Neural progenitor cell (in vitro differentiated cells): ENCODE measurements at regions not wholly inside any gene's neighbourhood (a gene's known extent, or its start where the extent isn't known, plus 50 kb on each side); places are given as distances from the start of the nearest gene placed in this dataset.

Experiments
- DNase-seq: peaks from one replicate; pipeline ENCODE4 v3.0.0-alpha.2; 2016; ENCODE audit warnings: low spot score
- H2AFZ ChIP-seq: fragments of 200-600 bp; sonication (generic); replicated peaks from 2 replicates; pipeline ENCODE4 v1.6.1; 2016; ENCODE audit warnings: antibody characterized with exemption
- H3F3A ChIP-seq: fragments of 200-600 bp; sonication (generic); 2 replicates; pipeline ENCODE4 v1.6.1; 2016; ENCODE audit warnings: antibody characterized with exemption, low read depth
- H3K27ac ChIP-seq: fragments of 200-600 bp; sonication (generic); 2 replicates; pipeline ENCODE4 v1.5.1; 2016; ENCODE audit warnings: mild to moderate bottlenecking
- H3K27me3 ChIP-seq: fragments of 200-600 bp; sonication (generic); 2 replicates; pipeline ENCODE4 v1.6.1; 2016; ENCODE audit warnings: mild to moderate bottlenecking, moderate library complexity
- H3K36me3 ChIP-seq: fragments of 200-600 bp; sonication (generic); 2 replicates; pipeline ENCODE4 v1.5.1; 2016
- H3K4me1 ChIP-seq: fragments of 200-600 bp; sonication (generic); 2 replicates; pipeline ENCODE4 v1.6.1; 2016; ENCODE audit warnings: mixed run types
- H3K4me2 ChIP-seq: fragments of 200-600 bp; sonication (generic); 2 replicates; pipeline ENCODE4 v1.6.1; 2016
- H3K4me3 ChIP-seq: fragments of 200-600 bp; sonication (generic); 2 replicates; pipeline ENCODE4 v1.5.1; 2016
- H3K79me2 ChIP-seq: fragments of 200-600 bp; sonication (generic); 2 replicates; pipeline ENCODE4 v1.6.1; 2016; ENCODE audit warnings: low read depth
- H3K9ac ChIP-seq: fragments of 200-600 bp; sonication (generic); 2 replicates; pipeline ENCODE4 v1.6.1; 2016
- H3K9me3 ChIP-seq: fragments of 200-600 bp; sonication (generic); 2 replicates; pipeline ENCODE4 v1.5.1; 2016; ENCODE audit warnings: low read depth
- H4K20me1 ChIP-seq: fragments of 200-600 bp; sonication (generic); 2 replicates; pipeline ENCODE4 v1.6.1; 2016; ENCODE audit warnings: low read depth
- H3K27ac Mint-ChIP-seq: 3 replicates; pipeline ENCODE4 v1.8.0; 2021; ENCODE audit warnings: mixed read lengths
- H3K27me3 Mint-ChIP-seq: 2 replicates; pipeline ENCODE4 v1.8.0; 2022; ENCODE audit warnings: low read depth, mild to moderate bottlenecking, inconsistent platforms, moderate library complexity, mixed read lengths; ENCODE audit not compliant: insufficient read depth
- H3K36me3 Mint-ChIP-seq: 3 replicates; pipeline ENCODE4 v1.8.0; 2021; ENCODE audit warnings: mixed read lengths
- H3K4me1 Mint-ChIP-seq: 3 replicates; pipeline ENCODE4 v1.8.0; 2021; ENCODE audit warnings: mixed read lengths
- H3K4me3 Mint-ChIP-seq: 3 replicates; pipeline ENCODE4 v1.8.0; 2021; ENCODE audit warnings: mild to moderate bottlenecking, moderate library complexity, mixed read lengths
- H3K9me3 Mint-ChIP-seq: 3 replicates; pipeline ENCODE4 v1.8.0; 2020; ENCODE audit warnings: mixed read lengths
- CTCF ChIP-seq: fragments of 200-600 bp; sonication (generic); IDR thresholded peaks from 2 replicates; pipeline ENCODE4 v1.5.1; 2017; ENCODE audit warnings: antibody characterized with exemption, mild to moderate bottlenecking
- EZH2 ChIP-seq: fragments of 200-600 bp; sonication (generic); IDR thresholded peaks from 2 replicates; pipeline ENCODE4 v1.6.1; 2017; ENCODE audit warnings: antibody characterized with exemption, mild to moderate bottlenecking, moderate library complexity
- EZH2phosphoT487 ChIP-seq: fragments of 200-600 bp; sonication (generic); IDR thresholded peaks from 2 replicates; pipeline ENCODE4 v1.6.1; 2017; ENCODE audit warnings: antibody characterized with exemption

GRCh38 chr9:107080130-107080529 lies 202.9 kb upstream of the RAD23B start:
- no peaks in the 10 kb centered on the region for H3K9me3 ChIP-seq
- no peak overlapping the region for H3K27ac ChIP-seq
- Mint-ChIP-seq H3K4me1 (no peaks in the 10 kb centered on the region), H3K36me3 (no peaks in the 10 kb centered on the region), H3K27ac (no peak overlapping the region), H3K9me3 (no peaks in the 10 kb centered on the region), H3K27me3 (no peaks in the 10 kb centered on the region), H3K4me3 (no peak overlapping the region)
- no peaks in the 10 kb centered on the region for H3K79me2 ChIP-seq
- H3F3A ChIP-seq = no peaks in the 10 kb centered on the region
- H3K9ac ChIP-seq = no peak overlapping the region
- H3K36me3 ChIP-seq = no peaks in the 10 kb centered on the region
- no peaks in the 10 kb centered on the region for H3K4me1 ChIP-seq
- no peak overlapping the region for H3K4me2 ChIP-seq
- no peak overlapping the region for H3K4me3 ChIP-seq
- H4K20me1 ChIP-seq = no peaks in the 10 kb centered on the region
- peak overlapping the region; percentile 66 for H2AFZ ChIP-seq
- no peak for TF ChIP-seq EZH2phosphoT487
- TF ChIP-seq EZH2 = no peak
- TF ChIP-seq CTCF = no peak
- no peak for DNase-seq
- H3K27me3 ChIP-seq = no peaks in the 10 kb centered on the region

- Mint-ChIP-seq H3K4me3 (no peak overlapping the region), H3K9me3 (peaks cover 7% of the 10 kb centered on the region), H3K27ac (no peak overlapping the region), H3K27me3 (no peaks in the 10 kb centered on the region), H3K4me1 (no peaks in the 10 kb centered on the region), H3K36me3 (no peaks in the 10 kb centered on the region)
- Histone ChIP-seq H3K9ac (no peak overlapping the region), H3K4me3 (no peak overlapping the region), H4K20me1 (no peaks in the 10 kb centered on the region), H3K4me1 (peaks cover 7% of the 10 kb centered on the region), H3K36me3 (no peaks in the 10 kb centered on the region), H2AFZ (no peak overlapping the region), H3F3A (no peaks in the 10 kb centered on the region), H3K27me3 (no peaks in the 10 kb centered on the region), H3K9me3 (no peaks in the 10 kb centered on the region), H3K79me2 (no peaks in the 10 kb centered on the region), H3K4me2 (no peak overlapping the region), H3K27ac (no peak overlapping the region)
- DNase-seq = no peak
- TF ChIP-seq EZH2 = no peak
- TF ChIP-seq CTCF = no peak
- no peak for TF ChIP-seq EZH2phosphoT487
Observed at GRCh38 chr9:107086460-107086859, 196.6 kb upstream of the RAD23B start.

- Histone ChIP-seq H4K20me1 (no peaks in the 10 kb centered on the region), H3K4me3 (no peak overlapping the region), H2AFZ (peak overlapping the region; percentile 28), H3K4me1 (peaks cover 7% of the 10 kb centered on the region), H3K9me3 (no peaks in the 10 kb centered on the region), H3F3A (no peaks in the 10 kb centered on the region), H3K4me2 (no peak overlapping the region), H3K27ac (no peak overlapping the region), H3K27me3 (no peaks in the 10 kb centered on the region), H3K79me2 (no peaks in the 10 kb centered on the region), H3K9ac (no peak overlapping the region), H3K36me3 (no peaks in the 10 kb centered on the region)
- Mint-ChIP-seq H3K27me3 (no peaks in the 10 kb centered on the region), H3K9me3 (peaks cover 7% of the 10 kb centered on the region), H3K36me3 (no peaks in the 10 kb centered on the region), H3K4me3 (no peak overlapping the region), H3K4me1 (no peaks in the 10 kb centered on the region), H3K27ac (peak overlapping the region; percentile 69)
- no peak for DNase-seq
- no peak for TF ChIP-seq EZH2
- TF ChIP-seq CTCF = no peak
- TF ChIP-seq EZH2phosphoT487 = no peak
Observed at GRCh38 chr9:107087222-107087621, 195.9 kb upstream of the RAD23B start.
